NCI-H1105 (cell line): ENCODE measurements at regions not wholly inside any gene's neighbourhood (a gene's known extent, or its start where the extent isn't known, plus 50 kb on each side); places are given as distances from the start of the nearest gene placed in this dataset.

Source experiments
- DNase-seq: peaks from one replicate; lab custom pipeline; 2025; lab: John Stamatoyannopoulos, UW

- DNase-seq = no peak
These were observed 111.1 kb upstream of the PLEKHA5 start for GRCh38 chr12:19018302-19018970.

- no peak for DNase-seq
These were observed 108.3 kb upstream of the PLEKHA5 start for GRCh38 chr12:19021240-19021639.

DNA sequence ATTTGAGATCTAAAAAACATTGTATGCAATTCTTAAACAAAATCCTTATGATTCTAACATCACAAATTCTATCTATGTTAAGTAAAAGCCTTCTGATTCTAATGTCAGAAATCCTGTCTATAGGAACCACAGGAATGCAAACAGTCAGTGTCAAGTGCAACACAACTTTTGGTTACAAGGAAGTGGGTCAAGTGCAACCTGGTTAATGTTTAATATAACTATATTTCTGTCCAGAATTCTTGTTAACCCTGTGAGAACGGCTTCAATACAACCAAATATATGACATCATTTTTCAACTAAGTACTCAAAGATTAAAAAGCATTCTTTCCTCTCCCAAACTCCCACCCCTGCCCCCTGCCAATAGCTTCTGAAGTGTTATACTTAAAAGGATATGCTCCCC, 107.9 kb upstream of the PLEKHA5 start:
- DNase-seq = no peak

GRCh38 chr12:19025582-19025981, 104.0 kb upstream of the PLEKHA5 start:
- DNase-seq = no peak

GRCh38 chr12:19026034-19026433, 103.5 kb upstream of the PLEKHA5 start:
- DNase-seq = no peak

DNA sequence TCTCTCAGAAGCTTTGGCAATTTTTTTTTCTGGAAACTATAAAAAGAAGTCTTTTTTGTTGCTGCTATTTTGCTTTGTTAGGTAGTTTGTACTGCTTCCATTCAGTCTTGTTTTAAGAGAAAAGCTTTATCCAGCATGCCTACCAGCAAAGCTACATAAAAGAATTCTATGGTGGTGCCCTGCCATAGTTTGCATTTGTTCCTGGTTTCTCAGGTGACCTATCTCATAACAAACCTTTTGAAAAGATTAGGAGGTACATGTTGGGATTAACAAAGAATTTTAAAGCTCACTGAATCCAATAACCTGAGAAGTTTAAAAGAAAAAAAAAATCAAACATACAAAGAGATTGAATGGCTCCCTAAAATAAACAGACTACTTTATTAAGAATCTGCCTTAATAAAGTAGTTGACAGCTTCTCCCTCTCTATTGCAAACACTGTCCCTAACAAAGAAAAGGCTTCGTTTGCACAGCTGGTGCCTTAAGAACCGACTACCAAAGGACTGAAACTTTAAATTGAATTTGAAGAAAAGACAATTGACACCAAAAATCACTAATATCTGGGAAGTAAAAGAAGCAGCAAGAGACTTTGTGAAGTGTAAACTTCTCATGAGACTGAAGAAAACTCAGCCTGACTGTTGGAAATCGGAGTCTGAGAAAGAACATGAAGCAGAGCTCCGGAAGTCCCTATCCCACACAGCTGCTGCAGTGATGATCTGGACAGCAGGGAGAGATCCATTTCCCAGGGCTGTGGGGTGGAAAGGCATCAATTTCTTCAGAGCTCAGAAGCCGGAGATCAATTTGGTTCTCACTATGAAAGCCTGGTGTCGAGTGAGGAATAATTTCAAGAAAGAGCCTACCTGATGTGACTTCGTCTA, 102.7 kb upstream of the PLEKHA5 start:
- DNase-seq = no peak

DNA sequence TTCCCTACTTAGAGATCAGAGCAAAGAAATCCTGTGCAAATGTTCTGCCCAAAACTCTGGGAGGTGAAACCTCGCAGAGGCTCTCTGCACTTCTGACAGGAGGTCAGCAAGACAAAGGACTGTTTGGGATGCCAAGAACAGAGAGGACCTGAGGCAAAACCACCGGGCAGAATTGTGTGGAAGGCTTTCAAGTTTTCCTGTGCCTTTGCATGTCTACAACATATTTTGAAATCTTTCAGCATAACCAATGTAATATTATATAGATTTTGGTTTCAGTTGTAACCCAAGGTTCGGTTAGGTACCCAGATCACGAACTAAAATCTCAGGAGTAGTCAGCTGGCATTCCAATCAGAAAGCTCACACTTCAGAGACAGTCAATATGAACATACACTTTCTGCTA, 99.4 kb upstream of the PLEKHA5 start:
- no peak for DNase-seq

DNA sequence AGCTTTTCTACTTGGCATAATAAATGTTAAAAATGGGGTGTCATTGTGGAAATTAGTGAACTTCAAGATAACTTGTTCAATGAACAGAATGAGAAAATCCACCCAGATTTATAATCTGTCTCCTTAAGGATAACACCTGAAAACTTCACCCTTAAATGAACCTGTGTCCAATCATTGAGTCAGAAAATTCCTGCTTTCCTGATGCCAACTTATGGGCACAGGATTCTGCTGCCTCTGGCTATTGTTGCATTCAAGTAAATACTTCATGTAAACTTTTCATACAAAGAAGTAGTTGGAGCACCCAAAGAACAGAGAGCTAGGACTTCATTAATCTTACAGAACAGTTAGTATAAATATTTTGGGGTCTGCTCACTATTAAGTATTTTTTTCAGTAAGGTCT, 98.9 kb upstream of the PLEKHA5 start:
- no peak for DNase-seq

GRCh38 chr12:19031032-19031431, 98.5 kb upstream of the PLEKHA5 start:
- no peak for DNase-seq

DNA sequence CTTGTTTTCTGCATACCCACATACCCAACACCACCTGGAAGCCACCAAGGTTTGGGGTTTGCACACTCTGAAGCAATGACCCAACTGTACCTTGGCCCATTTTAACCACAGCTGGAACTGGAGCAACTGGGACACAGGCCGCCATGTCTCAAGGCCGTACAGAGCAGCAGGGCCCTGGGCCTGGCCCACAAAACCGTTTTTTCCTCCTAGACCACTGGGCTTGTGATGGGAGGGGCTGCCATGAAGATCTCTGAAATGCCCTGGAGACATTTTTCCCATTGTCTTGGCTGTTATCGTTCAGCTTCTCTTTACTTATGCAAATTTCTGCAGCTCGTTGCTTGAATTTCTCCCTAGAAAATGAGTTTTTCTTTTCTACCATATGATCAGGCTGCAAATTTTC, 96.7 kb upstream of the PLEKHA5 start:
- no peak for DNase-seq

GRCh38 chr12:19033244-19033643, 96.3 kb upstream of the PLEKHA5 start:
- no peak for DNase-seq

DNA sequence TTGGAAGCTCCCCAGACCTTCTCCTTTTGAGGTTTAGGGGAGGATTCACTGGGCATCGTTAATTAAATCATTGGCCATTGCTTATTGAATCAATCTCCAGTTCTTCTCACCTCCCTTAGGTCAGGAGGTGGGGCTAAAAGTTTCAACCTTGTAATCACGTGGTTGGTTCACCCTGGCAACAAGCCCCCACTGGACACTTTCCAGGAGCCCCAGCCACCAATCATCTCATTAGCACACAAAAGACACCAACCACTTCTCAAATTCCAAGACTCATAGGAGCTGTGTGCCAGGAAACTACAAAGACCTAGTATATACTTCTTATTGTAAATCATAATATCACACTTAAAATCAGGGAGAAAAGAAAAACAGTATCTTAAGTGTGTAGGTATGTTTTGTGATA, 94.6 kb upstream of the PLEKHA5 start:
- DNase-seq = no peak

GRCh38 chr12:19035536-19035935, 94.0 kb upstream of the PLEKHA5 start:
- DNase-seq = no peak

- DNase-seq = no peak
These were observed 92.7 kb upstream of the PLEKHA5 start for GRCh38 chr12:19036673-19037357.

DNA sequence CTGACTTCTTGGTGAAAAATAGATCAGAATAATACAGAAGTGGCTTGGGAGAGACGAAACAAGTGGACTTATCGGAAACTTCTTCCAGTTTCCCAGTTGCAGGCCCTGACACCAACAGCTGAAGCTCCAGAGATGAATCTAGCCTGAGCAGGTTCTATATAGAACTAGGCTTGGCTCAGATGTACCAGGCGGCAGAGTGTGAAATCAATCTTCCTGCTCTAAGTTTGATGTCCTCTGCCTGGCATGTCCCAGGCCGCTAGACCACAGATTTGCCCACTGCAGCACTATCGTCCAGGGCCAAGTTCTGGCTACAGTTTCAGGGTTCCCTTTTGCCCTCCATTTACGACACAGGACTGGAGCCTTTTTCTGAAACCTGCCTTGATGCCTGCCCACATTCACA, 91.3 kb upstream of the PLEKHA5 start:
- no peak for DNase-seq

DNA sequence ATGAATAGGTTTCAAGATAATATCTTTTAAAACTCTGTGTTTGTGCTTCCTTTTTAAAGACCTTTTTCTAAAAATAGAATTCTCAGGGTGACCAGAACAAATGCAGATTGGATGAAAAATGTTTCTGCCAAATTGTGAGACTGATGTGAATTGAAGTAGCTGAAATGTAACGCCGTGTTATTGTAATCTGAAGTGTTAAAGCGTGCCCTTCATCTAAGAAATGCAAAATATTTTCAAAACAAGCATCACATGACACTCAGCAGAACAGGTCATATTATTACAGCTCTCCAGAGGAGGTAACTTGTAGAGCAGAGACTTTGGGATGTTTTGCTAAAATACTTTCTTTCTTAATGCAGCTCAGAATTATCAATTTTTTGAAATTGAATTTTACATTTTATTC, 90.0 kb upstream of the PLEKHA5 start:
- DNase-seq = no peak

DNA sequence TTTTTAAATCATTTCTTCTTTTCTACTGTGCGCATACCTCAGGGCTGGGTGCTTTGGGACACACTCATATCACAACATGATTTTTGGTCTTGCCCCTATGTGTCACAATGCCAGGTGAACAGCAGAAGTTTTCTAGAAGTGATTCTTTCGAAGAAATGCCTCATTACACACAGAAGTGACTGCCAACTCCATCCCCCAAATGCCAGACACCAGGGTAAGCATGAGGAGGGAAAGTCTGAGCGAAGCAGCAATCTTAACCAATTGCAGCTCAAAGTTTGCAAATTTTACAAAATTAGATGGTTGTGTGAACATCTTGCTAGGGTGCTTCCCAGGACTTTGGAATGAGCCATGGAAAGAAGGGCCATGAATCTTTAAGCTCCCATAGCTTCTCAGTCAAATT, 87.3 kb upstream of the PLEKHA5 start:
- no peak for DNase-seq

DNA sequence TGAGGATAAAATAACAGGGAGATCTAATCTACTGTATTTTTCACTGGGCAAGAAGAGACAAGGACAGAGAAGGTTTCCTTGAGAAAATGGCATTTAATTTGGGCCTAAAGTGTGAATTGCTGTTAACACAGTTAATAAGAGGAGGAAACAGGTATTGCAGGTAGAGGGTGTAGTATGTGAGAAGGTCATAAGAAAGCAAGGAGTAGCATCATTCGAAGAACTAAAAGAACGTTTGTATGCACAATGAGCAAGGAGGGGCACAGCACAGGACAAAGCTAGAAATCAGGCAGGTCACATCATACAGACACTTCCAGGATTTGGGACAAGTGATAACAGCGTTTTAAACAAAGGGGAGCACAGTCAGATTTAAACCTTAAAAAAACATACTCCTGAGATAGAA, 85.1 kb upstream of the PLEKHA5 start:
- DNase-seq = no peak

DNA sequence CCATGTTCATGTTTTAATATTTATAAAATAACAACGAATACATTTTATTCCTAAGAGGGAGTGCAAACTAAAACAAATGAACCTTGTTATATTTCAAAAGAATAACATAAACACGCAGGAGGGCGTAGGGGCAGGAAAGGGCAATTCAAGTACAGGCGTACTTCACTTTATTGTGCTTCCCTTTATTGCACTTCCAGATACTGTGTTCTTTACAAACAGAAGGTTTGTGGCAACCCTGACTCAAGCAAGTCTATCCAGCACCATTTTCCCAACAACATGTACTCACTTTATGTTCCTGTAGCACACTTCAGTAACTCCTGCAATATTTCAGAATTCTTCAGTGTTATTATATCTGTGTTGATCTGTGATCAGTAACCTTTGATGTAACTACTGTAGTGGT, 84.6 kb upstream of the PLEKHA5 start:
- no peak for DNase-seq

- DNase-seq = no peak
These were observed 84.1 kb upstream of the PLEKHA5 start for GRCh38 chr12:19045426-19045825.

DNA sequence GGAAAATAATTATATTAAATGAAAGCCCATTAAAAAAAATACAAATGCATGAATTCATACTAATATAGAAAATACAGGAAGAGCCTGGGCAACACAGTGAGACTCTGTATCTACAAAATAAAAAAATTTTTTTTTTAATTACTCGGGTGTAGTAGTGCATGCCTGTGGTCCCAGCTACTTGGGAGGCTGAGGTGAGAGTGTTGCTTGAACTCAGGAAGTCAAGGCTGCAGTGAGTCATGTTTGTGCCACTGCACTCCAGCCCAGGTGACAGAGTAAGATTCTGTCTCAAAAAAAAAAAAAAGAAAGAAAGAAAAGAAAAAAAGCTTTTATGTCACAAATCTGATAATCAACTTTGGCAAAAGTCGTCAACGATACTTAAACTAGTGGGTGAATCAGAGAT, 80.6 kb upstream of the PLEKHA5 start:
- DNase-seq = no peak

DNA sequence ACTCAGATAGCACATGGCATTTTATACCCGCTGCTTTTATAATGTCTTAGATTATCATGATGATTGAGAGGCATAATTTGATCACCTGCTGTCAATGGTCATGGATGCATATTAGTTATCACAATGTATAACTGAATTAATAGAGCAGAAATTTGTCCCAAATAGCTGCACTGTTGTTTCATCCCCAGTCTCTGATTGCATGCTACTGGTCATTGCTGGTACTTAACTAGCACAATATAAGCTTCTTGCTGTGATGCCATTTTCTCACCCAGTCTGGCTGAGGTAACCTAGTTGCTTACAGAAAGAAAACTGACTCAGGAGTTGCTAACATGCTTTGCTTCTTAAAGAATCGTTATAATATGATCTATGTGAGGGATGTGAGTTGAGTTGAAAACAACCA, 76.8 kb upstream of the PLEKHA5 start:
- DNase-seq = no peak

DNA sequence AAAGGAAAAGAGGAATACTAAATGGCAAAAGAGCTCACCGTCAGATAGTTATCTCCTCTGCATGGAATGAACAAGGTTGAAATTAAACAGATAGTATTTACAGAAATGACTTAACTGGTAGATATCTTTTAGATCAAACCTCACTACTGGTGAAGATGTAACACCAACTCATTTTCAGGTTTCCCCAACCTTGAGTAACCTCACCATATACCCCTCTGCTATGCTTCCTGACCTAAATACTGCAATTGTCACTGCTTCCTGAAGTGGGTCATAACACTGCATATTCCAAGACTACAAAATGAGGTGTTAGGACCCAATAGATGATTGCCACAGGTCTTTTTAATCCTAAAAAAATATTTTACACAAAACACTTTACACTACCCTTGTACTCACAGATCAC, 76.3 kb upstream of the PLEKHA5 start:
- DNase-seq = no peak
